NCI-H1417 (cell line): ENCODE measurements at regions not wholly inside any gene's neighbourhood (a gene's known extent, or its start where the extent isn't known, plus 50 kb on each side); places are given as distances from the start of the nearest gene placed in this dataset.

Experiments
- DNase-seq, 3 experiments: peaks; one replicate each; lab custom pipeline; 2025; lab: John Stamatoyannopoulos, UW

GRCh38 chr5:135702191-135702590, 123.4 kb upstream of the CXCL14 start:
- DNase-seq: no peak

DNA sequence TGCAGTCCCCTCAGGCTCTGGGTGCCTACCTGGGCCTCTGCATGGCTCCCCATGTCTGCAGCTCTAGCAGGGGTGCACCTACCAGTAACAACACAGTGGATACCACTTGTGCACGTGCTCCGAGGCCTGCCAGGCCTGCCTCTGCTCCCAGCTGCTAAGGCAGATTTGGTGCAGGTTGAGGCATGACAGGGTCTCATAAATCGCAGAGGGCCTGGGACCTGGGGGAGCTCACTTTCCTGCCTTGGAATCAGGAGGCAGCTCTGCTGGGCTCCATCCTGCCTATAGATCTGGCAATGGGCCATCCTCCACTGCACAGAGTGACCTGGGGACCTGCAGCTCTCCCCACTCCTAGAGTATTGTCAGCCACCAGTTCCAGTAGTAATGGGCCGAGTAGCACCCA, 121.9 kb upstream of the CXCL14 start:
- DNase-seq: no peak

- DNase-seq: no peak
Observed at GRCh38 chr5:135697959-135698345, 119.2 kb upstream of the CXCL14 start.

GRCh38 chr5:135697251-135697958, 118.6 kb upstream of the CXCL14 start:
- DNase-seq: no peak

- no peak for DNase-seq
Observed at GRCh38 chr5:135696317-135696716, 117.5 kb upstream of the CXCL14 start.

DNA sequence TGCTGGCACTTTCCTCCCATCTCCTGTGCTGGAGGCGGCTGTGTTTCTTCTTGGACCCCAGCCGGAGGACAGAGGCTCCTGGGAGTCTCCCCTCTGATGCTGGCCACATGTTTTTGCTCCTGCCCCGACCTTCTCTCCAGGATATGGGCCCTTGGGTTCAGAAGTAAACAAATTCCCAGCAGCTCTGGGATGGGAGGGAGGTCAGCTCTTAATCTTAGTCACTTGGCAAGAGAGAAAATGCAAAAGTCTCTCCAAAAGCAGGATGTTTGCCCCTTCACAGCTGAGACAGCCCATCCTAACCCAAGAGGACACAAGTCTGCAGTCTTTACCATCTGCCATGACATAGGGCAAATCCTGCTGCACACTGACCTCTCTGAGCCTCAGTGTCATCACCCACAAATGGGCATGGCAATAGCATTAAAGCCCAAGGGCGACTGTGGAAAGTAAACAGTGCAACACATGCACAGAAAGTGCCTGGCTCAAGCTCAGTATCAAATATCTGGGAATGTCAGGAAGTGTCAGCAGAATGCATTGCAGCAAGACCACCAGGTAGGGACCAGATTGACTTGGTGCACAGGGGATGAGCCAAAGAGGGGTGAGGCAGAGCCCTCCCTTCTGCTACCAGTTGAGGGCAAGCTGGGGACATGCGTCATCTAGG, 117.0 kb upstream of the CXCL14 start:
- no peak for DNase-seq

- DNase-seq: no peak
Observed at GRCh38 chr5:135694906-135695305, 116.1 kb upstream of the CXCL14 start.

GRCh38 chr5:135694012-135694411, 115.2 kb upstream of the CXCL14 start:
- no peak for DNase-seq

DNA sequence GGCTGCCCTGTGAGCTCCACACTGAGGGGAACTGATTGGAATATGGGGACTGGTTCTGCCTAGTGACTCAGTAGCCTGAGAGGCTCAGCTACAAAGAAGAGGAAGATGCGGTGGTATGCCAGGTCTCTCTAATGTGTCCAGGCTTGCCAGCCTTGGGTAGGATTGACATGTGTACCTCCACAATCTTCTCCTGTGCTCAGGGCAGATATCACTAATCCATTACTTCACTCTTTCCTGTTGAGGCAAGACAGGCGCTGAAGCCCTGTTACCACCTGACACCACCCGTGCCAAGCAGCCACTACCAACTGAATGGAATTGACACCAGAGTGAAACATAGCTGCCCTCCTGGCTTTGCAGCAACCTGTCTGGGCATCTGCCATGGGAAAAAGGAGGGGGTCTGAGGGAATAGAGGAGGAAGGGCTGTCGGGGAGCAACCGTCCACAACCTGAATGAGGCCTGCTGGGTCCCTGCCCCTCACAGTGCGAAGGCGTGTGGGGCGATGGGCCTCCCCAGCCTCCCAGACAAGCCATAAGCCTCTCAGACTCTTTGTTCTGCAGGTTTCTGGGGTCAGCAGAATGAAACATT, 114.7 kb upstream of the CXCL14 start:
- no peak for DNase-seq

DNA sequence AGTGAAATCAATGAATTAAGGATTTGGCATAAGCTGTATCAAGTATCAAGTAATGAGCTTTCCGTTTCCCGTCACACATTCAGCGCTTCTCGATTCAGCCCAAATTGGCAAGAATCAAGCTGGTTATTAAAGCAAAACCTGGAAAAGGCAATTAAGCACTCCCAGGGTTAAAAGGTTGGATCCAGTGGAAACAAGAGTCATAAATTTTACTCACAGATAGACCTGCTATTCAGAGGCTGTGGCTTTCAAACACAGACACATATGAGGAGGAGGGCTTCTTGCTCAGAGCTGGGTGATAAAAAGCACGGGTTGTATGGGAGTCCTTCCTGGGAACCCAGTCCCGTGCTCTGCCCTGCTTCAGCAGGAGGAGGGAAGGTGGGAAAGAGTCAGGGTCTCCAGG, 112.3 kb upstream of the CXCL14 start:
- DNase-seq: peak in 1 of 3 experiments; percentile 10

DNA sequence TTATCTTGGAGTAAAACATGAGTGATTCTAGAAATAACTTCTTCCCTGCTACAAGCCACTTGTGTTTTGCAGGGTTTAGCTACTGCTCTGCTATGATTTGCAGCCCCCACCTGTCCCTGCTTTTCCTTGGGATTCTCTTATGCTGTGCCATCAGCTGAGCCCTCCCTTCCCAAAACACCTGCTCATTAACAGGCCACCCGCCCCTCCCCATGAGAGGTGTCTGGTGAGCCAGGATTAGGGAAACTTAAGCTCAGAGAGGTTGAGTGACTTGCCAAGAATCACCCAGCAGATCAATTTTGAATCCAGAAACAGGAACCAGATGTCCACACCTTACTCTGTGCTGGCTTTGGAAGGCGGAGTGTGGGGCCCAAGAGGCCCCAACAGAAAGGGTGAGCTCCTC, 111.7 kb upstream of the CXCL14 start:
- no peak for DNase-seq

DNA sequence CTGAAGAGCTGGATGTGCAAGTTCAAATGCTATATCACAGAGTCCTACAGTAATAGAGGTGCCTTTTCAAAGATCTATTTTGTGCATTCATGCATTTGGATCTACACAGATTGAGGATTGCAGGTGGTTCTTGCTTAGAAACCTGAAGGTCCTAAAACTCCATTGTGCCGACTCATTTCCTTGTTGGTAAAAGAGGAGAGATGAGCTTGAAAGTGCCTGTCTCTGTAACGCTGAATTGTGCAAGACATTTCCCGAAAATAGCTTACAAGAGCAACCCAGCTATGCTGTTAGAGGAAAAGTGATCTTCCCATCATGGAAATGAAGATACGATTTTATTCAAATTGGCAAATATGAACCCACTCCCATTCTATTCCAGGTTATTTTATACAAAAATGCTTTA, 110.7 kb upstream of the CXCL14 start:
- DNase-seq: no peak

DNA sequence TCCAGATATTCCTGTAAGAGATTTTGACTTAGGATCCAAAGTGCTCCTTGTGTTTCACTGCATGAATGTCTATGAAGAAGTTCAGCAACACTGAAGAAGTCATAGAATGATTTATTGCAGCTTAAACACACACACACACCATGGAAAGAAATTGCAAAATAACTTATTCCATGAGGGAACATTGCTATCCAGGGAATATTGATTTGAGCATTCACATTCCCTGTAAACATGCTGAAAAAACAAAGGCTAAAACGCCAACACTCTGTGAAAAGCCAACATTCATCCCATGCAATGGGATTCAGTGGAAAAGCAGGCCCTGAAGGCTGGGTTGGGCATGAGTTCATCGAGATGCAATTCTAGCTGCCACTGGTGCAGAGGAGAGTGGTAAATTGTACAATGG, 109.6 kb upstream of the CXCL14 start:
- no peak for DNase-seq

GRCh38 chr5:135683189-135683588, 104.4 kb upstream of the CXCL14 start:
- no peak for DNase-seq

DNA sequence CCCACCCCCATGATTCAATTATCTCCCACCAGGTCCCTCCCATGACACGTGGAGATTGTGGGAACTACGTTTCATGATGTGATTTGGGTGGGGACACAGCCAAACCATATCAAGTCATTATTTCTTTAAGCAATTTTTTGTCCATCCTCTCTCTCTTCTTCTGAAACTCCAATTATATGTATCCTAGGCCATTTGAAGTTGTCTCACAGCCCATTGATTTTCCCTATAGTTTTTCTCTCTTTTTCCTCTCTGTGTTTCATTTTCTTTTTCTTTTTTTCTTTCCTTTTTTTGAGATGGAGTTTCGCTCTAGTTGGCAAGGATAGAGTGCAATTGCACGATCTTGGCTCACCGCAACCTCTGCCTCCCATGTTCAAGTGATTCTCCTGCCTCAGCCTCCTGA, 101.9 kb upstream of the CXCL14 start:
- DNase-seq: no peak

GRCh38 chr5:135678640-135679268, 100.0 kb upstream of the CXCL14 start:
- no peak for DNase-seq

DNA sequence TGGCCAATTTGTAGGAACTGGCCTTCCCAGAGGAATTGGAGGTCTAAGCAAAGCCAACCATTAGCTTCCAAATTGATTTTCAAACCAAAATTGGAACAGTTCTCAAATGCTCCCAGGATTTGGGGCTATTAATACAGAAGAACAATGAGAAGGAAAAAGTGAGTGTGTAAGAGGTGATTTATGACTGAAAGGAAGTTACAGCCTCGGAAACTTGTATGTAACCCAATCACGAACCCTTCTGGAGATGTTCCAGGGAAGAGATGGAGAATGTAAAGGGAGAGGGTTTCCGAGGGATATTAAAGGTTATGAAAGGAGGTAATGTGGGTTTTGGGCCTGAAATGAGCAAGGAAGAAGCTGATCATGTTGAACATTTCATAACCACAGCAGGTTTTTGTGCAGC, 93.2 kb upstream of the CXCL14 start:
- DNase-seq: no peak

DNA sequence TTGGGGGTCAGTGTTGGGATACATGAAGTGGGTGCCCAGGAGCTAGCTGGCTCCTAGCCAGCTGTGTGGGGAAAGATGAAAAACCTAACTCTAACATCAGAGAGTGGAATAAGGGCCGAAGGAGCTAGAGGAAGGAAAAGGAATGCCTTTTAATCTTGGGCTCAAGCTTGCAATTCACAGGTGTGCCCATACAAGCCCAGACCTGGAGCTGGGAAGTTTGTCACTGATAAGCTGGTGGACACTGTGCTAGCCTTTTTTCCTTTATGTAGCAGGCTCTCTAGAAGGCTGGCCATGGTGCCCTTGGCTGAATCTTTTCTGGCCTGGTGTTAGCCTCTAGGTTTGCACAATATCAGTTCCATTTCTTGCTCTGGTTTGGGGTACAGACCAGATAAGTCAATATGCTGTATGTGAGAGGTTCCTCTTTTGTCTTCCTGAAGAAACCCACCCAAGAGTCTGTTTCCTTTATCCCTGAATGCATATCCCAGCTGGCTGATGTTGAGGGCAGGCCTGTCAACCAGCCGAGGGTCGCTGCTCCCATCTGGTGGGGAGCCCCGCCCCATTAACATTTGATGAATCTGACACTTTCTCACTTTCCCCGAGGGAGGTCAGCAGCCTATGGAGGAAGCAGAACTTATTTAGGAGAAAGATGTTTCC, 92.4 kb upstream of the CXCL14 start:
- DNase-seq: no peak

GRCh38 chr5:135670588-135670987, 91.8 kb upstream of the CXCL14 start:
- DNase-seq: no peak

DNA sequence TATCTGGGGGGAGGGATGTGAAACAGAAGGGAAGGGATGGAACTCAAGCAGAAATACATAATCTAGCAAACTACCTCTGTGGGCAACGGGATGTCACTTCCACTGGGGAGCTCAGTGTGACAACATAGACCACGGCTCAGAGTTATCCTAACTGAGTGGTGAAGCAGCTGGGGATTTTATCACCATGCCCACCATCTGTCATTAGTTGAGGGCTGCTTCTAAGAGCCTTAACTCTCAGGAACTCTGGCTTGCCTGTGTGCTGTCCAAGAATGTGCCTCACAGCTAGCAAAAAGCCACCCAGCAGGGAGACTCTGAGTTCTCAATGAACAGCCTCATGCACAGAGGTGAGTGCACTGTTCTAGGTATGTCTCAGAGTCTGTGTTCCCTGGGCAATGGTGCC, 90.6 kb upstream of the CXCL14 start:
- no peak for DNase-seq

DNA sequence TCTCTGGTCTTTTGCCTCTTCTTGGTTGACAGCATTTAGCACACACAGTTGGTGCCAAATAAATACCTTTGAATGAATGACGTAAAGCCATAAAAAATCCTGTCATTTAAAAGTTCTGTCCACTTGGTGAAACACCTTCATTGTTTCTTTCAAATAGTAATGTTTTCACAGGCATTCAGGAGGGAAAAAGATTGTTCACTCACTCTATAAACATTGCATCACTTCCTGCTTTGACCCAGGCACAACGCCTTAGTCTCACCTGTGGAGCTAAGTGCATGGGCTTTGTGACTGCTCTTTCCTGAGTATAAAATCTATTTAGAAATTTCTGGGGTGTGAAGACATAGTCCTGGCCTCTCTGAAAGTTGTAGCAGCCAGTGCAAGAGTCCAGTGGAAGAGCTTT, 88.9 kb upstream of the CXCL14 start:
- no peak for DNase-seq

DNA sequence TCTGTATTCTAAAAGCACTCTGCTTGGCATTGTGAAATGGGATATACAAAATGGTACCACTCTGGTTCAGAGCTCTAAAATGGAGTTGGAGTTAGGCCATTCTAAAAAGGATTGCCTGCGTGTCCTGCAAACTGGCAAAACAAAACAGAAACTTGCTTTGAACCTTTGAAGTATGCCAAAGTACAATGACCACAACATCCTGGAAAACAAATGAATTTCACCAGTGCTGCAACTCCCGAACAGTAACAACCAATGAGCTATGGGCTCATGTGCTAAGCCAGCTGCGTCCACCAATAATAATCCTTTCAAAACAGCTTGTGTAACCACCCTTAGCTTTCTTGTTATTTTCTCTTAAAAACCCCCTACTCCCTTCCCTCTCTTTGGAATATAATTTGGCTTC, 88.4 kb upstream of the CXCL14 start:
- DNase-seq: no peak

GRCh38 chr5:135662683-135663082, 83.9 kb upstream of the CXCL14 start:
- DNase-seq: no peak
